B cell (primary cell): ENCODE measurements at regions not wholly inside any gene's neighbourhood (a gene's known extent, or its start where the extent isn't known, plus 50 kb on each side); places are given as distances from the start of the nearest gene placed in this dataset.

Experiments used
- ATAC-seq: fragments of 200-7000 bp; cut with Tn5 transposase; one replicate; pipeline ENCODE4 v1.10.0; 2021; ENCODE audit warnings: low read depth, mild to moderate bottlenecking, moderate number of reproducible peaks, moderate library complexity
- CTCF ChIA-PET: fragments of 350-600 bp; sonication (Branson Sonifier 250); formaldehyde crosslinking; loops from one replicate; lab custom pipeline; 2021; ENCODE audit warnings: antibody characterized with exemption, inconsistent platforms; lab: Charles Lee
- POLR2A ChIA-PET: fragments of 350-600 bp; sonication (Branson Sonifier 250); formaldehyde crosslinking; loops from one replicate; lab custom pipeline; 2021; ENCODE audit warnings: antibody characterized with exemption; lab: Charles Lee
- DNase-seq: peaks from one replicate; pipeline ENCODE4 v3.0.0; 2013
- H2AFZ ChIP-seq: 2 replicates; pipeline ENCODE4 v1.6.1; 2012; ENCODE audit warnings: mild to moderate bottlenecking, low read depth, low read length; ENCODE audit not compliant: insufficient read depth, poor library complexity, severe bottlenecking
- H3K27ac ChIP-seq, 2 donors: 1 replicate in 1 of 2; 2 replicates in 1 of 2; pipeline ENCODE4 v1.5.1; 2012 to 2013; ENCODE audit warnings: low read length in 2 of 2, mild to moderate bottlenecking in 2 of 2, moderate library complexity in 1 of 2
- H3K27me3 ChIP-seq, 4 experiments: fragments of 200-600 bp in 1 of 4; sonication (generic) in 1 of 4; replicated peaks in 1 of 4; 1 replicate in 2 of 4; 2 replicates in 2 of 4; pipeline versions ENCODE4 v1.6.1 to v1.7.0; 2013 to 2016; ENCODE audit warnings: low read length in 3 of 4, mild to moderate bottlenecking in 2 of 4, mixed read lengths in 1 of 4, moderate library complexity in 1 of 4; ENCODE audit not compliant: insufficient read depth in 4 of 4, control insufficient read depth in 3 of 4; ENCODE audit errors: control extremely low read depth in 1 of 4
- H3K36me3 ChIP-seq, 2 experiments: replicated peaks in 1 of 2; 1 replicate in 1 of 2; 2 replicates in 1 of 2; pipeline versions ENCODE4 v1.6.1 to v1.7.1; 2013; ENCODE audit warnings: low read length in 1 of 2; ENCODE audit not compliant: insufficient read depth in 2 of 2, control insufficient read depth in 1 of 2; ENCODE audit errors: control extremely low read depth in 1 of 2, extremely low read depth in 1 of 2
- H3K4me1 ChIP-seq, 2 donors: fragments of 200-600 bp in 1 of 2; sonication (generic) in 1 of 2; 1 replicate in 1 of 2; 2 replicates in 1 of 2; pipeline versions ENCODE4 v1.5.1 to v1.6.1; 2013 to 2017; ENCODE audit warnings: low read length in 2 of 2; ENCODE audit not compliant: control insufficient read depth in 2 of 2, insufficient read depth in 2 of 2
- H3K4me2 ChIP-seq: replicated peaks from 2 replicates; pipeline ENCODE3; 2012; ENCODE audit warnings: mild to moderate bottlenecking, low read depth, low read length; ENCODE audit not compliant: poor library complexity, severe bottlenecking
- H3K4me3 ChIP-seq, 5 experiments: fragments of 200-600 bp in 1 of 5; sonication (generic) in 1 of 5; 1 replicate in 3 of 5; 2 replicates in 2 of 5; pipeline versions ENCODE4 v1.5.1 to v1.7.0; 2011 to 2016; ENCODE audit warnings: low read length in 4 of 5, mild to moderate bottlenecking in 4 of 5, low read depth in 2 of 5, control low read depth in 1 of 5, moderate library complexity in 1 of 5; ENCODE audit not compliant: insufficient read depth in 1 of 5; ENCODE audit errors: control extremely low read depth in 1 of 5, extremely low read depth in 1 of 5
- H3K79me2 ChIP-seq: fragments of 200-600 bp; sonication (generic); one replicate; pipeline ENCODE4 v1.6.0; 2016; ENCODE audit warnings: low read length; ENCODE audit not compliant: control insufficient read depth, insufficient read depth
- H3K9ac ChIP-seq: fragments of 200-600 bp; sonication (generic); 2 replicates; pipeline ENCODE4 v1.6.1; 2017; ENCODE audit warnings: mild to moderate bottlenecking, low read length, moderate library complexity
- H3K9me3 ChIP-seq, 3 donors: one replicate each; pipeline versions ENCODE4 v1.6.1 to v1.7.1; 2013; ENCODE audit warnings: low read length in 2 of 3; ENCODE audit not compliant: control insufficient read depth in 2 of 3, insufficient read depth in 1 of 3; ENCODE audit errors: control extremely low read depth in 1 of 3
- H4K20me1 ChIP-seq: 2 replicates; pipeline ENCODE4 v1.6.0; 2012; ENCODE audit warnings: mild to moderate bottlenecking, low read length; ENCODE audit not compliant: insufficient read depth, control insufficient read depth, poor library complexity, severe bottlenecking
- H3K27ac Mint-ChIP-seq: one replicate; pipeline ENCODE4 v1.8.0; 2021; ENCODE audit warnings: mixed read lengths
- H3K27me3 Mint-ChIP-seq: one replicate; pipeline ENCODE4 v1.8.0; 2021; ENCODE audit warnings: mixed read lengths
- H3K4me1 Mint-ChIP-seq: one replicate; pipeline ENCODE4 v1.8.0; 2021; ENCODE audit warnings: mixed read lengths
- H3K4me3 Mint-ChIP-seq: one replicate; pipeline ENCODE4 v1.8.0; 2021; ENCODE audit warnings: mixed read lengths
- H3K9me3 Mint-ChIP-seq: one replicate; pipeline ENCODE4 v1.8.0; 2022; ENCODE audit warnings: mixed read lengths; ENCODE audit not compliant: insufficient read depth
- CTCF ChIP-seq: fragments of 200-600 bp; IDR thresholded peaks from one replicate; pipeline ENCODE4 v1.8.0; 2022; ENCODE audit warnings: antibody characterized with exemption, mild to moderate bottlenecking
- EZH2 ChIP-seq: IDR thresholded peaks from 2 replicates; pipeline ENCODE4 v1.6.1; 2012; ENCODE audit warnings: borderline replicate concordance, low read depth, mild to moderate bottlenecking, moderate library complexity, low read length; ENCODE audit not compliant: insufficient read depth, poor library complexity, severe bottlenecking
- WGBS: methylation state at CpG from one replicate; pipeline ENCODE4 v1.1.5; 2013; ENCODE audit warnings: missing lambda C conversion rate; ENCODE audit not compliant: insufficient coverage; 5-methylcytosine and 5-hydroxymethylcytosine counted together
- intact Hi-C: fragments of 100-400 bp; cut with micrococcal nuclease; formaldehyde crosslinking; loops from one replicate; pipeline ENCODE4 v1.10.0; 2022

GRCh38 chr10:124279298-124279697 lies 139.4 kb downstream of the OAT start:
- Histone ChIP-seq H3K36me3 (no peaks in the 10 kb centered on the region), H3K27ac (no peak overlapping the region), H3K27me3 (no peaks in the 10 kb centered on the region), H2AFZ (no peak overlapping the region), H4K20me1 (no peaks in the 10 kb centered on the region), H3K9me3 (peaks cover 0 to 15% (median 0%) of the 10 kb centered on the region in 3 donors), H3K9ac (no peak overlapping the region), H3K79me2 (no peaks in the 10 kb centered on the region), H3K4me2 (no peak overlapping the region), H3K4me3 (no peak overlapping the region), H3K4me1 (no peaks in the 10 kb centered on the region)
- H3K9me3 Mint-ChIP-seq, result peaks cover 5% of the 10 kb centered on the region
- ATAC-seq, result no peak
- 73% methylated on average over 2 of the region's 2 CpGs for WGBS
- intact Hi-C loops, result no loop called here
- CTCF ChIA-PET, result no interaction called here
- POLR2A ChIA-PET, result no interaction called here
- no peak overlapping the region for H3K4me3 Mint-ChIP-seq
- DNase-seq, result no peak
- H3K4me1 Mint-ChIP-seq, result no peaks in the 10 kb centered on the region
- H3K27me3 Mint-ChIP-seq, result no peaks in the 10 kb centered on the region
- no peak overlapping the region for H3K27ac Mint-ChIP-seq
- no peak for TF ChIP-seq EZH2
- TF ChIP-seq CTCF, result no peak

GRCh38 chr10:124278356-124278755 lies 140.4 kb downstream of the OAT start:
- no peaks in the 10 kb centered on the region for H3K27me3 Mint-ChIP-seq
- Histone ChIP-seq H3K36me3 (no peaks in the 10 kb centered on the region), H2AFZ (no peak overlapping the region), H3K4me1 (no peaks in the 10 kb centered on the region), H3K9ac (no peak overlapping the region), H3K9me3 (peaks cover under 1 to 15% (median 4%) of the 10 kb centered on the region in 3 donors), H4K20me1 (no peaks in the 10 kb centered on the region), H3K79me2 (no peaks in the 10 kb centered on the region), H3K4me2 (no peak overlapping the region), H3K27ac (no peak overlapping the region), H3K4me3 (no peak overlapping the region), H3K27me3 (no peaks in the 10 kb centered on the region)
- TF ChIP-seq CTCF (no peak), EZH2 (no peak)
- no peak for ATAC-seq
- ChIA-PET CTCF (no interaction called here), POLR2A (no interaction called here)
- H3K9me3 Mint-ChIP-seq, result peaks cover 5% of the 10 kb centered on the region
- H3K4me3 Mint-ChIP-seq, result no peak overlapping the region
- no peak for DNase-seq
- no peaks in the 10 kb centered on the region for H3K4me1 Mint-ChIP-seq
- 94% methylated on average over 4 of the region's 5 CpGs for WGBS
- H3K27ac Mint-ChIP-seq, result no peak overlapping the region
- intact Hi-C loops, result no loop called here
